H9 (cell line): ENCODE measurements at regions not wholly inside any gene's neighbourhood (a gene's known extent, or its start where the extent isn't known, plus 50 kb on each side); places are given as distances from the start of the nearest gene placed in this dataset.

Source experiments
- DNase-seq: peaks from one replicate; pipeline ENCODE4 v3.0.0-alpha.2; 2017
- H2AFZ ChIP-seq: one replicate; pipeline ENCODE4 v1.6.1; 2013; ENCODE audit warnings: mild to moderate bottlenecking, low read length, control low read depth, moderate library complexity
- H2AK5ac ChIP-seq: 2 replicates; pipeline ENCODE4 v1.6.1; 2013; ENCODE audit warnings: low read length, control low read depth, mixed read lengths; ENCODE audit not compliant: insufficient read length
- H2BK120ac ChIP-seq: one replicate; pipeline ENCODE4 v1.6.1; 2013; ENCODE audit warnings: low read depth, mild to moderate bottlenecking, low read length, control low read depth, inconsistent platforms; ENCODE audit not compliant: poor library complexity, severe bottlenecking
- H2BK12ac ChIP-seq: 2 replicates; pipeline ENCODE4 v1.6.1; 2013; ENCODE audit warnings: low read length, control low read depth, mixed read lengths, low read depth; ENCODE audit not compliant: insufficient read length
- H2BK15ac ChIP-seq: 2 replicates; pipeline ENCODE4 v1.6.1; 2013; ENCODE audit warnings: low read depth, low read length, control low read depth
- H2BK20ac ChIP-seq: one replicate; pipeline ENCODE4 v1.6.1; 2013; ENCODE audit warnings: low read depth, mild to moderate bottlenecking, low read length, control low read depth, inconsistent platforms; ENCODE audit not compliant: poor library complexity, severe bottlenecking
- H2BK5ac ChIP-seq: 2 replicates; pipeline ENCODE4 v1.6.1; 2013; ENCODE audit warnings: low read length, control low read depth, mixed read lengths; ENCODE audit not compliant: insufficient read length
- H3K14ac ChIP-seq: 2 replicates; pipeline ENCODE4 v1.6.1; 2013; ENCODE audit warnings: low read length, control low read depth; ENCODE audit not compliant: insufficient read depth
- H3K18ac ChIP-seq: 2 replicates; pipeline ENCODE4 v1.6.1; 2013; ENCODE audit warnings: low read depth, mild to moderate bottlenecking, mixed read lengths, low read length, control low read depth; ENCODE audit not compliant: insufficient read length
- H3K23ac ChIP-seq: 2 replicates; pipeline ENCODE4 v1.6.1; 2013; ENCODE audit warnings: low read length, control low read depth, mixed read lengths, low read depth; ENCODE audit not compliant: insufficient read length
- H3K23me2 ChIP-seq: 2 replicates; pipeline ENCODE4 v1.6.1; 2013; ENCODE audit warnings: low read depth, mild to moderate bottlenecking, mixed read lengths, low read length, control low read depth; ENCODE audit not compliant: insufficient read length, poor library complexity, severe bottlenecking
- H3K27ac ChIP-seq: 2 replicates; pipeline ENCODE4 v1.5.1; 2013; ENCODE audit warnings: low read length, control low read depth, mixed read lengths, low read depth; ENCODE audit not compliant: insufficient read length
- H3K27me3 ChIP-seq: 2 replicates; pipeline ENCODE4 v1.6.1; 2013; ENCODE audit warnings: low read length, control low read depth, inconsistent platforms; ENCODE audit not compliant: insufficient read depth
- H3K4ac ChIP-seq: 2 replicates; pipeline ENCODE4 v1.6.1; 2013; ENCODE audit warnings: low read depth, mild to moderate bottlenecking, control low read depth, inconsistent platforms, low read length, moderate library complexity
- H3K4me1 ChIP-seq: 2 replicates; pipeline ENCODE4 v1.6.1; 2013; ENCODE audit warnings: low read length, control low read depth, inconsistent platforms; ENCODE audit not compliant: insufficient read depth
- H3K4me2 ChIP-seq: 2 replicates; pipeline ENCODE4 v1.6.1; 2013; ENCODE audit warnings: low read length, control low read depth, mixed read lengths; ENCODE audit not compliant: insufficient read length, insufficient read depth
- H3K56ac ChIP-seq: 2 replicates; pipeline ENCODE4 v1.6.1; 2013; ENCODE audit warnings: low read depth, mild to moderate bottlenecking, mixed read lengths, low read length, control low read depth; ENCODE audit not compliant: insufficient read length
- H3K79me1 ChIP-seq: 2 replicates; pipeline ENCODE4 v1.6.1; 2013; ENCODE audit warnings: low read depth, mild to moderate bottlenecking, moderate library complexity, low read length, control low read depth, inconsistent platforms; ENCODE audit not compliant: insufficient read depth, poor library complexity, severe bottlenecking
- H3K79me2 ChIP-seq: 2 replicates; pipeline ENCODE4 v1.6.1; 2013; ENCODE audit warnings: low read length, control low read depth, inconsistent platforms; ENCODE audit not compliant: insufficient read depth
- H3K9ac ChIP-seq: 2 replicates; pipeline ENCODE4 v1.6.1; 2013; ENCODE audit warnings: low read length, control low read depth, mixed read lengths; ENCODE audit not compliant: insufficient read length; ENCODE audit errors: extremely low read depth
- H3K9me3 ChIP-seq: one replicate; pipeline ENCODE4 v1.6.1; 2013; ENCODE audit warnings: low read depth, low read length, inconsistent platforms; ENCODE audit not compliant: control insufficient read depth
- H3T11ph ChIP-seq: one replicate; pipeline ENCODE4 v1.6.1; 2013; ENCODE audit warnings: mild to moderate bottlenecking, low read length, control low read depth, inconsistent platforms
- H4K20me1 ChIP-seq: one replicate; pipeline ENCODE4 v1.6.1; 2013; ENCODE audit not compliant: control insufficient read depth, insufficient read length, insufficient read depth
- H4K5ac ChIP-seq: 2 replicates; pipeline ENCODE4 v1.6.1; 2013; ENCODE audit warnings: low read depth, mild to moderate bottlenecking, mixed read lengths, low read length, control low read depth; ENCODE audit not compliant: insufficient read length
- H4K8ac ChIP-seq: replicated peaks from 2 replicates; pipeline ENCODE4 v1.6.1; 2013; ENCODE audit warnings: low read length, control low read depth, mixed read lengths, low read depth; ENCODE audit not compliant: insufficient read length
- H4K91ac ChIP-seq: 2 replicates; pipeline ENCODE4 v1.6.1; 2013; ENCODE audit warnings: low read depth, mild to moderate bottlenecking, moderate library complexity, mixed read lengths, low read length, control low read depth; ENCODE audit not compliant: insufficient read length
- H3K27ac Mint-ChIP-seq, 3 experiments: 2 replicates in 2 of 3; 3 replicates in 1 of 3; pipeline ENCODE4 v1.8.0; 2020 to 2021; ENCODE audit warnings: mixed read lengths in 3 of 3, mild to moderate bottlenecking in 1 of 3, moderate library complexity in 1 of 3
- H3K27me3 Mint-ChIP-seq: 2 replicates; pipeline ENCODE4 v1.8.0; 2021; ENCODE audit warnings: low read depth, mild to moderate bottlenecking, moderate library complexity, mixed read lengths
- H3K36me3 Mint-ChIP-seq, 3 experiments: 2 replicates in 2 of 3; 3 replicates in 1 of 3; pipeline ENCODE4 v1.8.0; 2020 to 2021; ENCODE audit warnings: low read depth in 3 of 3, mixed read lengths in 3 of 3; ENCODE audit not compliant: insufficient read depth in 1 of 3
- H3K4me1 Mint-ChIP-seq, 2 experiments: 2 replicates each; pipeline ENCODE4 v1.8.0; 2020; ENCODE audit warnings: mixed read lengths in 2 of 2
- H3K4me3 Mint-ChIP-seq, 2 experiments: 2 replicates in 1 of 2; 3 replicates in 1 of 2; pipeline ENCODE4 v1.8.0; 2020 to 2021; ENCODE audit warnings: mild to moderate bottlenecking in 2 of 2, mixed read lengths in 2 of 2, moderate library complexity in 1 of 2
- H3K9me3 Mint-ChIP-seq, 2 experiments: 2 replicates in 1 of 2; 3 replicates in 1 of 2; pipeline ENCODE4 v1.8.0; 2020; ENCODE audit warnings: mild to moderate bottlenecking in 2 of 2, mixed read lengths in 2 of 2, moderate library complexity in 1 of 2
- WGBS: extraction: QIAGEN DNeasy Blood & Tissue Kit; methylation state at CpG from one replicate; pipeline ENCODE4 v1.1.7; 2013; ENCODE audit warnings: missing lambda C conversion rate, low lambda C conversion rate, mixed read lengths; ENCODE audit not compliant: insufficient read length; ENCODE audit errors: extremely low coverage; 5-methylcytosine and 5-hydroxymethylcytosine counted together
- TF ChIP-seq, protein P1 (sequence below): fragments of 200-600 bp; sonication (generic); conservative IDR thresholded peaks from 3 replicates; pipeline ENCODE4 v1.8.0; 2021; ENCODE audit warnings: antibody characterized with exemption, mild to moderate bottlenecking

DNA sequence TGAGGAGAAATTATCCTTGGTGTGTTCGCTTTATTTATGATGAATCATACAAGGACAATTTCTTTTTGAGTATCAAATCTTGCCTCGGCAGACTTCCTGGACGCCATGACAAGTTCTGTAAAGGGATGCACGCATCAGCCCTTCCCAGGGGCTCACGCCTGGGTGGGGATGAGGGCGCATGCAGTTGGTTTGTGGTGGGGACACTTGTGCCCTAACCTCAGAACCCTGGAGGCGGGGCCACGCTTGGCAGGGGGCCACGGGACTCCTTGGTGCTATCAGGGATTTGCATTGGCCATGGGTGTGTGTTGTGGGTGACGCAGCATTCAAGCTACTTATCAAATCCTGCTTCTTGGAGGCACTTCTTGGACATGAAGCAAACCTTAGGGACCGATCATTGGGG lies 143.8 kb upstream of the RTL1 start:
- Mint-ChIP-seq H3K27ac (no peak overlapping the region), H3K9me3 (peaks cover 11 to 16% of the 10 kb centered on the region in 2 experiments; a peak in 4 of 5 replicates), H3K27me3 (peaks cover 18% of the 10 kb centered on the region), H3K4me3 (no peak overlapping the region), H3K36me3 (peaks cover 0 to 5% (median 0%) of the 10 kb centered on the region in 3 experiments; a peak in 1 of 7 replicates), H3K4me1 (peaks cover 3 to 7% of the 10 kb centered on the region in 2 experiments; a peak in 2 of 4 replicates)
- H3K56ac ChIP-seq = no peak overlapping the region
- no peak overlapping the region for H3K18ac ChIP-seq
- H3K14ac ChIP-seq = no peak overlapping the region
- TF ChIP-seq, protein P1, sequence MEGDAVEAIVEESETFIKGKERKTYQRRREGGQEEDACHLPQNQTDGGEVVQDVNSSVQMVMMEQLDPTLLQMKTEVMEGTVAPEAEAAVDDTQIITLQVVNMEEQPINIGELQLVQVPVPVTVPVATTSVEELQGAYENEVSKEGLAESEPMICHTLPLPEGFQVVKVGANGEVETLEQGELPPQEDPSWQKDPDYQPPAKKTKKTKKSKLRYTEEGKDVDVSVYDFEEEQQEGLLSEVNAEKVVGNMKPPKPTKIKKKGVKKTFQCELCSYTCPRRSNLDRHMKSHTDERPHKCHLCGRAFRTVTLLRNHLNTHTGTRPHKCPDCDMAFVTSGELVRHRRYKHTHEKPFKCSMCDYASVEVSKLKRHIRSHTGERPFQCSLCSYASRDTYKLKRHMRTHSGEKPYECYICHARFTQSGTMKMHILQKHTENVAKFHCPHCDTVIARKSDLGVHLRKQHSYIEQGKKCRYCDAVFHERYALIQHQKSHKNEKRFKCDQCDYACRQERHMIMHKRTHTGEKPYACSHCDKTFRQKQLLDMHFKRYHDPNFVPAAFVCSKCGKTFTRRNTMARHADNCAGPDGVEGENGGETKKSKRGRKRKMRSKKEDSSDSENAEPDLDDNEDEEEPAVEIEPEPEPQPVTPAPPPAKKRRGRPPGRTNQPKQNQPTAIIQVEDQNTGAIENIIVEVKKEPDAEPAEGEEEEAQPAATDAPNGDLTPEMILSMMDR = no peak
- no peaks in the 10 kb centered on the region for H3K79me1 ChIP-seq
- no peak overlapping the region for H2BK120ac ChIP-seq
- H3K4me1 ChIP-seq = no peaks in the 10 kb centered on the region
- H2AK5ac ChIP-seq = no peak overlapping the region
- H3K9ac ChIP-seq = no peak overlapping the region
- WGBS = no CpG with 5 or more reads among the region's 11 CpGs
- H3K4ac ChIP-seq = no peak overlapping the region
- H3K79me2 ChIP-seq = no peaks in the 10 kb centered on the region
- no peaks in the 10 kb centered on the region for H3K27me3 ChIP-seq
- no peak overlapping the region for H2BK20ac ChIP-seq
- H3K9me3 ChIP-seq = no peaks in the 10 kb centered on the region
- no peak overlapping the region for H4K91ac ChIP-seq
- H3K27ac ChIP-seq = no peak overlapping the region
- H4K5ac ChIP-seq = no peak overlapping the region
- no peak overlapping the region for H3K23ac ChIP-seq
- H2BK15ac ChIP-seq = no peak overlapping the region
- H2BK12ac ChIP-seq = no peak overlapping the region
- H4K20me1 ChIP-seq = no peaks in the 10 kb centered on the region
- no peak overlapping the region for H2BK5ac ChIP-seq
- no peak overlapping the region for H3K4me2 ChIP-seq
- no peak overlapping the region for H3T11ph ChIP-seq
- no peak overlapping the region for H2AFZ ChIP-seq
- H3K23me2 ChIP-seq = no peaks in the 10 kb centered on the region
- H4K8ac ChIP-seq = no peak overlapping the region
- no peak for DNase-seq
